ENCODE measurements at regions not wholly inside any gene's neighbourhood (a gene's known extent, or its start where the extent isn't known, plus 50 kb on each side); places are given as distances from the start of the nearest gene placed in this dataset.
"Not testable (repeated sequence)": the region's sequence is repeated elsewhere in the genome, so short reads cannot be mapped to it uniquely, and the experiment has no call there.

GRCh38 chr2:60230596-60230995, 322.9 kb downstream of the BCL11A start:
- no peak for DNase-seq

GRCh38 chr2:60230037-60230436, 323.4 kb downstream of the BCL11A start:
- DNase-seq, result no peak

GRCh38 chr2:60226943-60227342, 326.5 kb downstream of the BCL11A start:
- no peak for DNase-seq

DNA sequence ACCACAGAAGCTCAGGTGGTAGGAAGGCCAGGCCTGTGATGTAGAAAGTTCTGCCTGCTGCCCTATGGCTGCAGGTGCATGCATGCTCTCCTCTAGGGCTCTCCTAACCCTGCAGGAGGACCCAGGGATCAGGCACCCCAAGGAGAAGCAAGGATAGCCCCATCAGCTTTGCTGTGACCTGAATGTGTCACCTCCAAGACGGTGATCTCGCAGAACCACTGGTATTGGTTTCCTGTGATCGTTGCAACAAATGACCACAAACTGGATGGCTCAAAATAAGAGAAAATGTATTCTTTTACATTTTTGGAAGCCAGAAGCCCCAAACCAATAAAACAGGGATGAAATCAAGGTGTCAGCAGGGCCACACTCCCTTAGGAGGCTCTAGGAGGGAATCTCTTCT, 327.3 kb downstream of the BCL11A start:
- no peak for DNase-seq

GRCh38 chr2:60223859-60224258, 329.6 kb downstream of the BCL11A start:
- no peak for DNase-seq

DNA sequence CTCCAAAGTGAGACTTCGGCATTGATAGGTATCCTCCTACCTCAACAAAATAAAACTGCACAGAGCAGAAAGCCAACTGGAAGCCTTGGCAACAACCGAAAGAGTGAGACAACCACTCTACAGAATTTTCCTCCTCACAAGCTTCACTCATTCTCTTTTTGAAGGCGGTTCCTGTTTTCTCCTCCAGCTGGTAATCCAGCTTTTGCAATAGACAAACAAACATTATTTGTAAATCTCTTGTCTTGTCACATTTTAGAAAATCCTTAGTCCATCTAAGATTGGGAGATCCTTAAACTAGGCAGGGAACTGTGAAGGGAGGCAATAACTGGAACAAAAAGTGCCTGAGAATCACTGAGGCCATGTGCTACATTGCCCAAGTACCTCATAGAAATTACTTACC, 332.4 kb downstream of the BCL11A start:
- DNase-seq, result no peak

GRCh38 chr2:60219536-60219935, 333.9 kb downstream of the BCL11A start:
- DNase-seq, result no peak

DNA sequence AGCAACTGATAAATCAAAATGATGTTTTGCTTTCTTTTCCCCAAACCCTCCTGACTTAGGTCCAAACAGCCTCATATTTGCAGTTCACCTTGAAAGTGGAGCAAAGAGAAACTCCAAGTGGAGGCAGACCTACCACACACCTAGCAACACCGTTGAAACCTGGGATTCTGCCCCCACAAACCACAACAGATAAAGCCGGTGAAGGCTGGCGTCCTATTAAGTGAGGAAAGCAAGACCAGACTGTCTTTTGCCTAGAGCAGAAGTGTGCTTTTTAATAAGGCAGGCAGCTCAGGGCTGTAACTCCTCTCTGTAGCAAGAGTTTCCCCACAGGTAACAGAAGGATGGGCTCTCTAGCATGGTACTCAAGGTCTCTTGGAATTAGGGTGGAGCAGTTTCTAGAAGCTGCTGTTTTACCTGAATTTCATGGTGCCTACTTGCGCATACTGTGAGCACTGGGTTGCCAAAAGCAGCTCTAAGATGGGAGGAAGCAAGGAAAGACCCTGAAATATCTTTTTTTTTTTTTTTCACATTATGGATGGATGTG, 336.9 kb downstream of the BCL11A start:
- no peak for DNase-seq

- DNase-seq, result no peak
Observed at GRCh38 chr2:60215386-60215901, 338.0 kb downstream of the BCL11A start.

DNA sequence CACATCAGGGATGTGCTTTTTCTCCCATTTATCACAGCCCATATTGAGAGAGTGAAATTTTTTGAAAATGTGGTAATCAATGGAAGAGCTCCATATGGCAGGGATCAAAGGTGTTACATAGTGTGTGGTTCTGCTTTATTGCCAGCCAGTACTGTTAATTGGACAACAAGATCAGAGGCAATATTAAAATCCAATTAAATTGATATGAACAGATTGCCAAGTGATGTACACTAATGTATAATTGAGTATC, 338.9 kb downstream of the BCL11A start:
- DNase-seq, result no peak

DNA sequence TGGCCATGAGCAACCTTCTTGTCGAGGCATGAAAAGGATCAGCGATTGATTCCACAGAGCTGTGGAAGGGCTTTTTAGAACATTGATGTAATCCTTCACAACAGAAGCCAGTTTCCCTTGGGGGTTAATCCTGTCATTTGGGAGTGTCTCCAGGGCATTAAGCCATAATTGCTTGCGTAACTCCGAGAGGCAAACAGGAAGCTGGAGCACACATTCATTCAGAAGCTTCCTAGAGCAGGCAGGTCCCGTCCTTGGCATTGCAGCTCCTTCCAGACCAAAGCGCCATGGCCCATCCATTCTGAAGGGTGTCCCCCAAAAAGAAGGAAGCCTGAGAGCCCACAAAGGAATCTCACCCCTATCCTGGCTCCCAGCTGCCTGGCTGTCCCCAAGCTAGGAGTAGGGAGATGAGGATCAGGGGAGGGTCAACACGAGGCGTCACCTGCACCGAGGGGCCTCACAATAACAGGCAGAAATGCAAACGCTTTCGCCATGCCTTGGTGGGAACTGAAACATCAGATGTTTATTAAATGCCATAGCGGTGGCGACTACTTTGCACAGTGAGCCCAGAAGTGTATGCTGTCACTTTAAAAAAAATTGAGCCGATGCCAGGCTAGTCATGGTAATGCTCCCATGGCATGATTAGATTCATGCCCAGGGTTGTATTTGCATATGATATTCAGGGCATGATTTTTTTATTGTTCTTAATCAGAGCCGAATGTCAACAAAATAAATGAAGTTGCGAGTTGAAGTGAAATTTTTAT, 339.4 kb downstream of the BCL11A start:
- peak; percentile 59 for DNase-seq

- no peak for DNase-seq
Observed at GRCh38 chr2:60212181-60212945, 341.1 kb downstream of the BCL11A start.

GRCh38 chr2:60189006-60189405, 364.4 kb downstream of the BCL11A start:
- not testable (repeated sequence) for DNase-seq

DNA sequence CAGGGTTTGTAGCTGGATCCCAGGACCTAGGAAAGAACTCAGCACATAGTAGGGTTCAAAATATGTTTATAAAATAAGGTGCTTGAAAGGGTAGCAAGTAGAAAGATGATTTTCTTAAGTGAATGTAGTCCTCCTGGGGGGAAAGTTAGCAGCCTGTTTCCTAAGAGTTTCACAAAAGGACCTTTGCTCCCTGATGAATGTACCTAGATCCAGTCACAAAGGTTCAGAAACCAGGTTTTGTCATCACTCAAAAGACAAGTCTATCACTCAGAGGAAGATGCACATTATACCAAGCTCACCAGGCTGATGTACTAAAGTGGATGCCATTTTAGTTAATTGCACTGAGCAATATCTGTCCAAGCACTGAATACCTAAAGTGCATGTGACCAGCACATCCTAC, 378.2 kb downstream of the BCL11A start:
- no peak for DNase-seq

DNA sequence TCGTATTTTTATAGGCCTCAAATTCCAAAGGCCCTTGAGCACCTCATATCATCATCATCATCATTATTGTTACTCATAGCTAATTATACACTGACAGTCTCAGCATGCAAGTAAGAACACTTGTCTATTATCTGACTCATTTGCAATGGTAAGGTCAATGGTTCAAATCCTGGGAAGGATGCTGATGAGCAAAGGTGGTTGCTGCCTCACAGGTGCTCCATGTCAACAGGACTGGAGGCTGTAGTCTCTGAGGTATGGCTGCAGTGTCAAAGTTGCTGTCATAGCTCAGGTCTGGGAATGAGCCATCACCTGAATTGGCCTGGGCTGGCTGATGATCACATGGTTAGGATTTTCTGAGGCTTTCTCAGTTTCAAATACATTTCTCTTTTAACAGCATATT, 379.3 kb downstream of the BCL11A start:
- DNase-seq, result no peak

DNA sequence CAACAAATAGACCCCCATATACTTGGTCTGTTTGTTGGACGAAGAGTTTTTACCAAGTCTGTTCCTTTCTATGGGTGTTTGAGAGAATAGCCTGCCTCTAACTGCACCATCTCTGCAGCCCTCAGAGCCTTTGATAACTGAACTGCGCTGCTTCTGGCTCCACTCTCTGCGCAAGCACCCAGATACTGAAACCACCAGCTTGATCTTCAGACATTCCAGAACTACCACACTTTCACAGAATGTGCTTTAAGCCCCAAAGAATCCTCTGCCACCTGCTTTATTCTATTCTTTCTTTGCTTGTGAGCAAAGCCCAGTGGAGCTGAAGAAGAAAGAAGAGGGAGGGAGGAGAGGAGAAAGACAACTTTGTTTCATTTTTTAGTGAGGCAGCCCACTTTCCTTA, 380.7 kb downstream of the BCL11A start:
- DNase-seq, result no peak

DNA sequence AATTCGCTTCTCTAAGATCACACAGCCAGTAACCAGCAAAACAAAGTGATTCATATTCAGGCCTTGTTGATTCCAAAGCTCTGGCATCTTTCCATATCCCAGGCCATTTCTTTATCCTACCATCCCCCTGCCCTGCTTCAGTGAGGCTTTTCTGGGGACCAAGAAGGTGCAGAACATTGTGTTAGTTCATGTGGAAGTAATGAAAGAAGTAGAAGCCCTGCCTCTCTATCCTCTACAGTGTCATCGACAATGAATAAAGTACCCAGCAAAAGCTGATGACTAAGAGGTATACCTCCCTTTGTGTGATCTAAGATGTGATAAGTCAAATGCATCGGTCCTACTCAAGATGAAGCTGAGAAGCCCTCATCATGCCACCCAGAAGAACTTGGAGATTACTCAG, 383.2 kb downstream of the BCL11A start:
- no peak for DNase-seq

DNA sequence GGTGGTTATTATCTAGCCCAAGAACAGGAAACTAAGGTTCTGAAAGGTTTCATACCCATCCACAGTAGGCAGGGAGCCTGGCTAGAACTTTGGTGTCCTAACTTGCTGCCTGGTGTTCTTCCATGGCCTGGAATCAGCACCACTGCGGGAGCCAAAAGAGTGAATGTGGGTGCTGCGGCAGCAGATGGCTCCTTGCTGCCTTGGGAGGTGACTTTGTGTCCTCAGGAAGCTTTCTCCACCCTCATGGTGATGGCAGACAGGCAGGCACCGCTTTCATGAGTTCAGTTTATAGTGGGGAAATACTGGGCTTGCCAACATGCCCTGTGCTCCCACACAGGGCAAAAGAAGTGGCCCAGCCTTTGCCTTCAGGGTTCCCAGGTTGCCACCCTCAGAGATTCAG, 385.2 kb downstream of the BCL11A start:
- no peak for DNase-seq

DNA sequence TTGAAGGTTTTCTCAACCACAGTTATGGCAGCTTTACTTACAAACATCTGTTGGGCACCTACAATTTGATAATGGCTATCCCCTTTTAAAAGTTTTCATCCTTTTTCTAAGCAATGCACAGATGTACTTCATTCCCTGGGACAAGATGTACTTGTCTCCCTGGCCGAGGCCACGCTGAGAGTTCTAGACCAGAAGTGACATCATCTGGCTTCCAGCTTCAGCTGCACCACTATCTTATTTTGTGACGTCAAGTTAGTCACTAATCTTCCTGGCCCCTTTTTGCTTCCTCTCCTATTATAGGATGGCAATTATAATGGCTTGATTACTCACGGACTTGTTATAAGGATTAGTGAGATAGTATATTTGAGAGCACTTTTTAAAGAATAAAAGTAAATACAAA, 386.4 kb downstream of the BCL11A start:
- DNase-seq, result no peak

DNA sequence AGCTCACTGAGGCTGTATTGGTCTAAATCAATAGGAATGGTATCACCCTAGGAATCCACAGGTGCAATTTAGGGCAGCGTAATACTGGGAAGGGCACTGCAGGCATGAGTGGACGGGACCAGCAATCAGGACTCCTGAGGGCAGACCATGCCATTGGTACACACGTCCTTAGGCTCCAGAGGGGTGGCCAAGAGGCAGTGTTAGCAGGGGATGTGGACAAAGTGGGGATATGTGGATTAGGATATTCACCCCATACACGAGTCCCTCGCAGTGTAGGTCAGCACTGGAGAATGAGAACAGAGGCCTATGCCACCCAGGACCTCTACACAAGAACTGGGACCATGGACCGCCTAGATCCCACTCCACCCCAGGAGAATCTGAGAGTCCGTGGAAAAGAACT, 389.8 kb downstream of the BCL11A start:
- DNase-seq, result no peak

GRCh38 chr2:60159519-60159918, 393.9 kb downstream of the BCL11A start:
- DNase-seq, result no peak

- no peak for DNase-seq
Observed at GRCh38 chr2:60158262-60158661, 395.2 kb downstream of the BCL11A start.

GRCh38 chr2:60157283-60157682, 396.2 kb downstream of the BCL11A start:
- DNase-seq, result no peak

GRCh38 chr2:60154142-60154541, 399.3 kb downstream of the BCL11A start:
- no peak for DNase-seq

Data from fibroblast of skin of back (primary cell).